Hepatocyte (in vitro differentiated cells): ENCODE measurements at regions not wholly inside any gene's neighbourhood (a gene's known extent, or its start where the extent isn't known, plus 50 kb on each side); places are given as distances from the start of the nearest gene placed in this dataset.

Source experiments
- EZH2 ChIP-seq: fragments of 200-600 bp; sonication (generic); IDR thresholded peaks from 2 replicates; pipeline ENCODE4 v1.6.1; 2016; ENCODE audit warnings: antibody characterized with exemption, mild to moderate bottlenecking, borderline replicate concordance
- TF ChIP-seq, protein P1 (sequence below): fragments of 200-600 bp; sonication (generic); IDR thresholded peaks from 2 replicates; pipeline ENCODE4 v1.5.1; 2016; ENCODE audit warnings: antibody characterized with exemption, mild to moderate bottlenecking; ENCODE audit not compliant: poor library complexity

DNA sequence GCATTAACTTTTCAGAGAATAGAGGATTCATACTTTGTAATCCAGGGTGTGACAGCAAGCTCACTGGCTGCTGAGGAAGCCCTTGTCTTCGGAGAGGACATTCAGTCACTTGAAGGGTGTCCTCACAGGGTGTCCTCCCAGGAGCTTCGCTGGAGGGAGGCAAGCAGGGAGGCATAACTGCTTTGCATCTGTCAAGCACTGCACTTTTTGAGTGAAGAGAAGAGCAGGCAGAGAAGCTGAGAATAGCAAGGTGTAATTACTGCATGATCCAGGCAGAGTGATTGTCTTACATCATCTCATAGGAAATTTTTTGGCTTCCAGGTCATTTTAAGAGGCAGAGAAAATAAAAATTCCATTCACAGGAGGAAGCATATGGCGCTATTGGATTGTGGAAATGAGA, 232.5 kb upstream of the ZP4 start:
- TF ChIP-seq, protein P1, sequence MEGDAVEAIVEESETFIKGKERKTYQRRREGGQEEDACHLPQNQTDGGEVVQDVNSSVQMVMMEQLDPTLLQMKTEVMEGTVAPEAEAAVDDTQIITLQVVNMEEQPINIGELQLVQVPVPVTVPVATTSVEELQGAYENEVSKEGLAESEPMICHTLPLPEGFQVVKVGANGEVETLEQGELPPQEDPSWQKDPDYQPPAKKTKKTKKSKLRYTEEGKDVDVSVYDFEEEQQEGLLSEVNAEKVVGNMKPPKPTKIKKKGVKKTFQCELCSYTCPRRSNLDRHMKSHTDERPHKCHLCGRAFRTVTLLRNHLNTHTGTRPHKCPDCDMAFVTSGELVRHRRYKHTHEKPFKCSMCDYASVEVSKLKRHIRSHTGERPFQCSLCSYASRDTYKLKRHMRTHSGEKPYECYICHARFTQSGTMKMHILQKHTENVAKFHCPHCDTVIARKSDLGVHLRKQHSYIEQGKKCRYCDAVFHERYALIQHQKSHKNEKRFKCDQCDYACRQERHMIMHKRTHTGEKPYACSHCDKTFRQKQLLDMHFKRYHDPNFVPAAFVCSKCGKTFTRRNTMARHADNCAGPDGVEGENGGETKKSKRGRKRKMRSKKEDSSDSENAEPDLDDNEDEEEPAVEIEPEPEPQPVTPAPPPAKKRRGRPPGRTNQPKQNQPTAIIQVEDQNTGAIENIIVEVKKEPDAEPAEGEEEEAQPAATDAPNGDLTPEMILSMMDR = no peak
- TF ChIP-seq EZH2 = no peak
